ENCODE measurements at regions not wholly inside any gene's neighbourhood (a gene's known extent, or its start where the extent isn't known, plus 50 kb on each side); places are given as distances from the start of the nearest gene placed in this dataset.

DNA sequence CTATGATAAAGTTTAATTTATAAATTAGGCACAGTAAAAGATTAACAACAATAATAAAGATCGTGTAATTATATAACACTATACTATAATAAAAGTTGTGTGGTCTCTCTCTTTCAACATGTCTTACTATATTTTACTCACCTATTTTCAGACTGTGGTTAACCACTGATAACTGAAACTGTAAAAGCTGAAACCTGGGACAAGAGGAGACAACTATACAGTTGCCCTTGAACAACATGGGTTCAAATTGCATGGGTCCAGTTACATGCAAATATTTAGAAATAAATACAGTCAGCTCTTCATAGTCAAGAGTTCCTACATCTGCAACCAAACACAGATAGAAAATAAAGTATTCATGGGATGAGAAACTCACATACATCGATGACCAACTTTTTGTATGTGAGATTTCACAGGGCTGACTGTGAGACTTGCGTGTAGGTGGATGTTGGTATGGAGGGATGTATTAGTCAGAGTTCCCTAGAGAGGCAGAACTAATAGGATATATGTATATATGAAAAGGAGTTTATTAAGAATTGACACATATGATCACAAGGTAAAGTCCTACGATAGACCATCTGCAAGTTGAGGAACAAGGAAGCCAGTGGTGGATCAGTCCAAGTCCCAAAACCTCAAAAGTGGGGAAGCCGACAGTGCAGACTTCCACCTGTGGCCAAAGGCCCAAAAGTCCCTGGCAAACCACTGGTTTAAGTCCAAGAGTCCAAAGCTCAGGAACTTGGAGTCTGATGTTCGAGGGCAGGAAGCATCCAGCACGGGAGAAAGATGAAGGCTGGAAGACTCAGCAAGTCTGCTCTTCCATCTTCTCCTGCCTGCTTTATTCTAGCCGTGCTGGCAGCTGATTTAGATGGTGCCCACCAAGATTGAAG is 359.5 kb downstream of the INSC start:
- CTCF ChIA-PET = interaction anchor here (0.5 kb wide), 1 partner anchor 400 kb away, joined by 3 read pairs; no protein-coding TSS in a partner anchor
- no peak overlapping the region for H3K27ac ChIP-seq
- POLR2A ChIA-PET (ENCODE audit: low non-redundant PET) = no interaction called here
- DNase-seq (ENCODE audit: low spot score) = no peak
- TF ChIP-seq, protein P1, sequence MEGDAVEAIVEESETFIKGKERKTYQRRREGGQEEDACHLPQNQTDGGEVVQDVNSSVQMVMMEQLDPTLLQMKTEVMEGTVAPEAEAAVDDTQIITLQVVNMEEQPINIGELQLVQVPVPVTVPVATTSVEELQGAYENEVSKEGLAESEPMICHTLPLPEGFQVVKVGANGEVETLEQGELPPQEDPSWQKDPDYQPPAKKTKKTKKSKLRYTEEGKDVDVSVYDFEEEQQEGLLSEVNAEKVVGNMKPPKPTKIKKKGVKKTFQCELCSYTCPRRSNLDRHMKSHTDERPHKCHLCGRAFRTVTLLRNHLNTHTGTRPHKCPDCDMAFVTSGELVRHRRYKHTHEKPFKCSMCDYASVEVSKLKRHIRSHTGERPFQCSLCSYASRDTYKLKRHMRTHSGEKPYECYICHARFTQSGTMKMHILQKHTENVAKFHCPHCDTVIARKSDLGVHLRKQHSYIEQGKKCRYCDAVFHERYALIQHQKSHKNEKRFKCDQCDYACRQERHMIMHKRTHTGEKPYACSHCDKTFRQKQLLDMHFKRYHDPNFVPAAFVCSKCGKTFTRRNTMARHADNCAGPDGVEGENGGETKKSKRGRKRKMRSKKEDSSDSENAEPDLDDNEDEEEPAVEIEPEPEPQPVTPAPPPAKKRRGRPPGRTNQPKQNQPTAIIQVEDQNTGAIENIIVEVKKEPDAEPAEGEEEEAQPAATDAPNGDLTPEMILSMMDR (conservative IDR thresholded peaks at IDR 0.05; ENCODE audit: low read depth) = no peak

DNA sequence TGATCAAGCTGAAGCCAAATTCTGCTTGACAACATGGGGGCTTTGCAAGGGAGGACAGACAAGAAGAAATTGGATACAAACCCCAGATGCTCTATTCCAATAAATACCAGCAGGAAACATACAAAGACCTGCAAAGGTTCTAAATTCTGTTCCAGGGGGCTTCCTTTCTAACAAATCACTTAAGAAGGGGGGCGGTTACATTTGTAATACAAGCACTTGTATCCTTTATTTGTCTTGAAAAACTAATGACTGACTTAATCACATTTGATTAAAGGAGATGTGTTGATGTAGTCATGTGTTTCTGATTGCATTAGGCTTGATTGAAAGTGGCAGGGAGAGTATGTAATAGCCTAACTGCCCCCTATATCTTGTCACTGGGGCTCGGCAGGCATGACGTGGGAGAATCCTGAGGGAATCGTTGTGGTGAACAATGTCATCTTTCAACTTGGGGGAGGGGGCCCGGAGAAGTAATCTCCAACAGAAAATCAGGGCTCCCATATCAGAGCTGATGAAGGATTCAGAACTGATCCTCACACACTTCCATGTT is 361.7 kb downstream of the INSC start:
- TF ChIP-seq, protein P1 (conservative IDR thresholded peaks at IDR 0.05; ENCODE audit: low read depth) = no peak
- ChIA-PET POLR2A (ENCODE audit: low non-redundant PET) (no interaction called here), CTCF (no interaction called here)
- no peak overlapping the region for H3K27ac ChIP-seq
- no peak for DNase-seq (ENCODE audit: low spot score)

DNA sequence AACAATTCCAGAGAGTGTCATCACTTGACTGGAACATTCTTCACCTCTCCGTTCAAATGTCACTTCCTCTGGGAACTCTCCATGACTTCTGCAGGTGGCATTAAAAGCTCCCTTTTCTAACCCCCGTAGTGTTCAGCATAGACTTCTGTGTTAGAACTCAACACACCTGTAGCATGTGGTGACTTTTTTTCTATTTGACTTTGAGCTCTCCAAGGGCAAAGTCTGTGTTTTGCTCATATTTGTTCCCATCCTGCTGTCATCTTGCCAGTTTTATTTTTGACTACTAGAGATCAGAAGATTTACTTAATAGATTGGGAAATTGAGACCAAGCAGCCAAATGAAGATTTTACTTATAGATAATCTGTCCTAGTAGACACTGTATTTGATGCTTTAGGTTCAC is 367.1 kb downstream of the INSC start:
- no peak overlapping the region for H3K27ac ChIP-seq
- TF ChIP-seq, protein P1 (conservative IDR thresholded peaks at IDR 0.05; ENCODE audit: low read depth) = no peak
- ChIA-PET CTCF (interaction anchor here (0.6 kb wide), 1 partner anchor 43 kb away, joined by 3 read pairs; no protein-coding TSS in a partner anchor), POLR2A (ENCODE audit: low non-redundant PET) (no interaction called here)
- no peak for DNase-seq (ENCODE audit: low spot score)

DNA sequence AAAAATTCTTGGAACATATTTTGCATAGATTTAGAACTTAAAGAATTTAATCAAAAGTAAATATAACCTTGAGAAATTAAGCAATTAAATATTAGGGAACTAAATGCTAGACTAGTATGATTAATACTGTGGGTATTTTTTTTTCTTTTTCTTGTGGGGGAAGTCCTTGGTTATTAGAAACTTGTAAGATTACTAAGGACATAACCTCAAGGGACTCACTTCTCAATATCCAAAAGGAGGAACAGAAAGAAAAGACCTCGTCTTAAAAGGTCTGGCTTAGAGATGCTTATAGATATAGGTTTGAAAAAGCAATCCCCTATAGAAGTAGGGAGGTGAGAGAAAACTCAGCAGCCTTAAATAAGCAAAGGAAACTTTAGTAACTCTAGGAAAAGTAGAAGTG is 368.5 kb downstream of the INSC start:
- CTCF ChIA-PET = no interaction called here
- TF ChIP-seq, protein P1 (conservative IDR thresholded peaks at IDR 0.05; ENCODE audit: low read depth) = no peak
- H3K27ac ChIP-seq = no peak overlapping the region
- DNase-seq (ENCODE audit: low spot score) = no peak
- POLR2A ChIA-PET (ENCODE audit: low non-redundant PET) = no interaction called here

DNA sequence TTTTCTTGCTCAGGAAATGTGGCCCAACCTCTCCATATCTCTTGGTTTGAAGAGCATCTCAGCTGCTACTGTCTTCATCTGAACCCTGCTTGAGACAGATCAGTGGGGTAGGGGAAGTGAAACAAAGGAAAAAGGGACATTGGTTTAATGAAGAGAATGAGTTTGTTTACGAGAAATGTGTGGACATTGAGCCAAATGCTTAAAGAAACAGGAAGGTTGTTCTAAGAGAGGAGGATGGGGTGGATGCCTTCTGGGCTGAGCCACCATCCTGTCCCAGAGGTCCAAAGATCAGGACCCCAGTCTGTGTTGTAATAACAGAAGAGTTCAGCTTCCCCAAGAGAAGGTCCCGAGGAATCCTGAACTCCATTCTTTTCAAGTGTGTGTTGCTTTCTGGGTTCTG is 369.7 kb downstream of the INSC start:
- no peak overlapping the region for H3K27ac ChIP-seq
- TF ChIP-seq, protein P1 (conservative IDR thresholded peaks at IDR 0.05; ENCODE audit: low read depth) = no peak
- CTCF ChIA-PET = no interaction called here
- POLR2A ChIA-PET (ENCODE audit: low non-redundant PET) = no interaction called here
- no peak for DNase-seq (ENCODE audit: low spot score)

DNA sequence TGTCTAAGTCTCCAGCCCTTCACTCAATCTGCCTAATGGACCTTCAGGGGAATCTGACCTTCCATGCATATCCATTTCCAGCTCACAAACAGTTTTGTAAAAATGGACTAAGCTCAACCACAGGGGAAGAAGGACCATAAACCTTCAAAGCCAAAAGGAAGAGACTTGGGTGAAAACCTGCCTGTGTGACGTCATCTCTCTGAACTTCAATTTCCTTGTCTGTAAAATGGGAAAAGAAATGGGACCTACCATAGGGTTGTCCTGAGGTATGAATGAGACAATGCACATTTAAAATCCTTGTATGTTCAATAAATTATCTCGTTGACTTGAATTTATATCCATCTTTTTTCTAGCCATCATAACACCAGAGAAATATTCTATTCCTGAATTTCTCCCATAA is 370.7 kb downstream of the INSC start:
- TF ChIP-seq, protein P1 (conservative IDR thresholded peaks at IDR 0.05; ENCODE audit: low read depth) = no peak
- DNase-seq (ENCODE audit: low spot score) = no peak
- ChIA-PET CTCF (no interaction called here), POLR2A (ENCODE audit: low non-redundant PET) (no interaction called here)
- H3K27ac ChIP-seq = no peak overlapping the region

All from RWPE1 (cell line).